ENCODE measurements at regions not wholly inside any gene's neighbourhood (a gene's known extent, or its start where the extent isn't known, plus 50 kb on each side); places are given as distances from the start of the nearest gene placed in this dataset.

GRCh38 chr1:220430586-220430985, 97.3 kb upstream of the MARK1 start:
- ChIA-PET SMC1A (ENCODE audit: uncharacterized antibody, unreplicated experiment) (no interaction called here), CTCF (no interaction called here), RAD21 (ENCODE audit: unreplicated experiment) (no interaction called here), POLR2A (interaction anchor here (0.7 kb wide), 1 partner anchor 15 kb away, joined by 3 read pairs; no protein-coding TSS in a partner anchor)
- Histone ChIP-seq H4K20me1 (ENCODE audit: control insufficient read depth, insufficient read depth) (no peaks in the 10 kb centered on the region), H3K9me3 (replicated peaks; ENCODE audit: control insufficient read depth, insufficient read depth, low read length) (no peaks in the 10 kb centered on the region), H2AFZ (ENCODE audit: control insufficient read depth, low read depth, low read length) (no peak overlapping the region), H3K79me2 (ENCODE audit: control insufficient read depth, insufficient read depth, low read length) (no peaks in the 10 kb centered on the region), H3K27me3 (replicated peaks in 1 of 2; ENCODE audit: control insufficient read depth in 2 of 2, insufficient read depth in 2 of 2, low read length in 1 of 2) (no peaks in the 10 kb centered on the region), H3K9ac (ENCODE audit: control insufficient read depth, insufficient read depth, low read length) (no peak overlapping the region), H3K4me3 (no peak overlapping the region), H3K36me3 (ENCODE audit: control insufficient read depth in 2 of 2, insufficient read depth in 2 of 2, low read length in 1 of 2) (no peaks in the 10 kb centered on the region), H3K27ac (ENCODE audit: control insufficient read depth, insufficient read depth) (no peak overlapping the region), H3K4me1 (ENCODE audit: control insufficient read depth, insufficient read depth, low read length) (no peaks in the 10 kb centered on the region), H3K4me2 (ENCODE audit: control insufficient read depth, insufficient read depth) (no peak overlapping the region)
- BruUV-seq (replicated peaks) = no TSS peak
- in situ Hi-C loops (cut with MboI) = no loop called here
- WGBS (ENCODE audit: insufficient coverage, insufficient replicate concordance, low lambda C conversion rate, missing lambda C conversion rate) = 3% methylated on average over 2 of the region's 2 CpGs
- no peak for FAIRE-seq
- no peak for DNase-seq (ENCODE audit: low read depth, low spot score)
- ATAC-seq = no peak
- intact Hi-C loops (cut with micrococcal nuclease; ENCODE audit: unreplicated experiment) = no loop called here
- TF ChIP-seq CUX1 (IDR thresholded peaks at IDR 0.05; ENCODE audit: insufficient replicate concordance, low read depth, low read length) (no peak), RFX5 (IDR thresholded peaks at IDR 0.05; ENCODE audit: low read depth, low read length) (no peak), ZBED1 (IDR thresholded peaks at IDR 0.05; ENCODE audit: borderline replicate concordance) (no peak), POLR2AphosphoS2 (IDR thresholded peaks at IDR 0.05; ENCODE audit: low read depth, low read length) (no peak), IRF3 (IDR thresholded peaks at IDR 0.05) (no peak), PRDM15 (CRISPR knock-in tag; IDR thresholded peaks at IDR 0.05) (no peak), ATF7 (IDR thresholded peaks at IDR 0.05; ENCODE audit: low read depth) (no peak), ELK1 (IDR thresholded peaks at IDR 0.05; ENCODE audit: low read depth, low read length) (no peak), NR2C1 (IDR thresholded peaks at IDR 0.05) (no peak), BCL3 (IDR thresholded peaks at IDR 0.05; ENCODE audit: borderline replicate concordance, insufficient read depth, low read depth, low read length, poor library complexity, severe bottlenecking) (no peak), POU2F2 (IDR thresholded peaks at IDR 0.05; ENCODE audit: borderline replicate concordance, low read depth, low read length) (no peak), STAT3 (IDR thresholded peaks at IDR 0.05; ENCODE audit: low read depth, low read length) (no peak)
